Suppressor macrophage (primary cell): ENCODE measurements at regions not wholly inside any gene's neighbourhood (a gene's known extent, or its start where the extent isn't known, plus 50 kb on each side); places are given as distances from the start of the nearest gene placed in this dataset.

Source experiments
- DNase-seq, 4 experiments: peaks; one replicate each; pipeline ENCODE4 v3.0.0-alpha.2; 2020 to 2022

DNA sequence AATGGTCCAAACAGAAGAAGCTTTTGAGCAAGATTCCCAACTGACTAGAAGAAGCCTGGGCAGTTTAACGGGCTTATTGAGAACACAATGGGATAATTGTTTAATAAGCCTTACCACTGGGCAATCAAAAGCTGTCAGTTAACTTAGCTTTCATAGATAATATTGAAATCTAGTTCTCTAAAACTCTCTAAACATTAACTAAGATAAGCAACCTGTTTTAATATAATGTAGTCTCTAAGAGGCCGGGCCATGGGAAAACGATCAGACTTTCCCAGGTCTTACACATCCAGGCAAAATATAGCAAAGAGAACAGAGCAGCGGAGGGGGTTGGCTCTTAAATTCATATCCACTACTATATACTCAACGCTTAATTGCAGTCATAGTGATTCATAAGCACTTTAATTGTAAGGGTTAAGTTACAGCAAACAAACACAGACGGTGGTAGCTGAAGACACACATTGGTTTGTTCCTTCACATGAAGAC is 128.0 kb upstream of the FAM83B start:
- no peak for DNase-seq

DNA sequence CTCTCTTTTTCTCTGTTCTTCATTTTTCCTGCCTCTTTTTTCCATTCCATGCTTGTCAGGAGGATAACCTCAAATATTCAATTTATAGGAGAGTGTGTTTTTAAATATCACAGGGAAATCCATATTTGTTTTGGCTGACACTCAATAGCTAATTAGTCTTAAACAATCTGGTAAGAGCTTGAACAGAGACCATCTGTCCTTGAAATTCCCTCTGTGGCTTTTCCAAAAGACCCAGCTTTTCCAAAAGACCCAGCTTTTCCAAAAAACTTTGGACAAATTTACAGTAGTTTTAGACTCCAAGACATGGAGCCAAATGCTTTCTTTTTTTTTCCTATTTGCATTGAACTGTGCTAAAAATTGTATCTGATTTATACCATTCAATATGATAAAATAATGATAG is 127.4 kb upstream of the FAM83B start:
- DNase-seq: no peak

DNA sequence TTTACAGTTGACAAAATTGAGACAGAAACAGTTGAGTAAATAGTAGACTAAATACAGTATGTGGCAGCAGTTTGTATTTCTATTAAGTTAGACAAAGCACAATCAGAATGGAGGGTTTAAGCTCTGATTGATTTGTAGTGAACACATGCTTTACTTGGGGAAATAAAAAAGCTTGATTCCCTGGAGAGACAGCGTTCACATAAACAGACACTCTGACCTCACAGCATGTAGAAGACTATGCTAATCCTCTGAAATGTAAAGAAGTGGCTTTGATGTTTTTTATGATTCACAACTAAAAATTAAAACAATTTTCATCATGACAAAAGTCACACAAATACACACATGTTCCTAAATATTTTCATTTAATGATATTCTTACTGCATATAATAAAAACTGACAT is 126.9 kb upstream of the FAM83B start:
- no peak for DNase-seq

DNA sequence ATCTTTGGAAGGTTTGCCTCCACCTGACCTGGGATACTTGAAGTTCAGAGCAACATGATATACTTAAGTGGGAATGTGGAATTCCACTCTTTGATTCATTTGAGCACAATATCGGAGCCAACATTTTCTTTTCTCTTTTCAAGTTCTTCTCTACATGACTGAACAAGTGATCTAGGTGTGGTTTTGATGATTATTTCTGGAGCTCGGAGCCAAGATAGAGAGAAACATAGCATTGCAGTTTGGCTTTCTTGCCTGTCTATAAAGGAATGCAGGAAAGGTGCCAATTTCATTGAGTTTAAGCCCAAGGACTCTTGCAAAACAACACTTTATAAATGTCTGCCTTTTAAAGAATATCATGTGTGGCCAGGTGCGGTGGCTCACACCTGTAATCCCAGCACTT is 124.2 kb upstream of the FAM83B start:
- no peak for DNase-seq

DNA sequence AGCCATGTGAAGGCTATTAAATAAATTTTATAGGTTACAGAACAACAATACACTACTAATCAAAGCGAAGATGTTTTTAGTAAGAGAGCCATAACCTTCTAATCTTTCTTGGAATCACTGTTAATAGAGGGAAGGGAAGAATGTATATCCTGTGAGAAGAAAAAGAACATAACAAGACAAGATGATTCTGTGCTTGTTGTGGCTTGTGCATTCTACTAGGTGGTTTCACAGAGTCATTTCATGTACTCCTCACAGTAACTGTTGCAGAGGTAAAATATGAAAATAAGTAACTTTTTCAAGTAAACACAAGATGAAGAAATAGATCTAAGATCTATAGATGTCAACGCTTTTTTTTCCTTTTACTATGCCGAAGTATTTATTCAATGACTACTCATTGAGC is 116.9 kb upstream of the FAM83B start:
- no peak for DNase-seq

DNA sequence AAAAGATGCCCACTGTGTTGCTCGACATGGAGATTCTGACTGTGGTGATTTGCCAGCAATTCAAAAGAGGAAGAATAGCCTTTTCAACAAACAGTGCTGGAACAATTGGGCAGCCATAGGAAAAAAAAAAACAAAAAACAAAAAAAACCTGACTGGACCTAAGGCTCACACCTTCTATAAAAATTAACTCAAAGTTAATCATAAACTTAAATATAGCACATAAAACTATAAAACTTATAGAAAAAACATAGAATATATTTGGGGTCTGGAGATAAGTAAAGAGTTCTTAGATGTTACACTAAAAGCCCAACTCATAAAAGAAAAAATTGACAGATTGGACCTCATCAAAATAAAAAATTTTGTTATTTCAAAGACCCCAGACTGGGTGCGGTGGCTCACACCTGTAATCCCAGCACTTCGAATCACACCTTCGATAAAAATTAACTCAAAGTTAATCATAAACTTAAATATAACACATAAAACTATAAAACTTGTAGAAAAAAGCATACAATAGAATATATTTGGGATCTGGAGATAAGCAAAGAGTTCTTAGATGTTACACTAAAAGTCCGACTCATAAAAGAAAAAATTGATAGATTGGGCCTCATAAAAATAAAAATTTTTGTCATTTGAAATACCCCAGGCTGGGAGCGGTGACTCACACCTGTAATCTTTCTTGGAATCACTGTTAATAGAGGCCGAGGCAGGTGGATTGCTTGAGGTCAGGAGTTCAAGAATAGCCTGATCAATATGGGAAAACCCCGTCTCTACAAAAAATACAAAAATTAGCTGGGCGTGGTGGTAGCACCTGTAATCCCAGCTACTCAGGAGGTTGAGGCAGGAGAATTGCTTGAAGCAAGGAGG is 115.6 kb upstream of the FAM83B start:
- DNase-seq: no peak

DNA sequence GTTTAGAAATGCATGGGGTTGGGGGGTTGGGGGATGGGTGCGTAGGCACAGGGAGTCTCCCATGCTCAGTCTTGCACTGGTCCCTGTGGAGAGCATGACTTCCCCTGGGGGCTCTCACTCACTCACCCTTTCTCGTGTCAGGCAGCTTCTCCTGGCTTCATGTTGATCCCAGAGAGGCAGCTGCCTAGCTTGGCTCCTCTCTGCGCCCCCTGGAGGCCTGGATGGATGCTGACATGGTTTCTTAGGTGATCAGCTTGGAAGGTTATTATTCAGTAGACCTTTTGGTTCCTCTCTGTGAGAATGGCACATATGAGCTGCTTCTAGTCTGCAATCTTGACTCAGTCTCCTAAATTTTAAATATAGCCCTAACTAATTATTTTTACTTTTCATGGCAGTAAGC is 109.3 kb upstream of the FAM83B start:
- peak in 2 of 4 experiments; percentile 2 to 5 for DNase-seq

DNA sequence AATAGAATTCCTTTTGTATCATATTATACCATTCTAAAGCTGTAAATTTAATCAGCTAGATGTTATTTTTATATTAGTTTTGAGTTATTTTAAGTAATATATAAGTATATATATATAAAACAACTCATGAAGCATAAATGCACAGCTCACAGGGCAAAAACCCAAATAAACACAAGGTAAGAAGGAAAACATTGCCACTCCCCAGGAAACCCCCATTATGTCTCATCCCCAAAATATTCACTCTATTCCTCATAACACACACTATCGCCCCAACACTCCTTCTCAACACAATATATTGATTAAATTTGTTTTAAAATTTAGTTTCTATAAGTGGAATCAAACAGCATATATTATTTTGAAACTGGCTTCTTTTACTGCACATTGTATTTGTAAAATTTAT is 98.6 kb upstream of the FAM83B start:
- no peak for DNase-seq

DNA sequence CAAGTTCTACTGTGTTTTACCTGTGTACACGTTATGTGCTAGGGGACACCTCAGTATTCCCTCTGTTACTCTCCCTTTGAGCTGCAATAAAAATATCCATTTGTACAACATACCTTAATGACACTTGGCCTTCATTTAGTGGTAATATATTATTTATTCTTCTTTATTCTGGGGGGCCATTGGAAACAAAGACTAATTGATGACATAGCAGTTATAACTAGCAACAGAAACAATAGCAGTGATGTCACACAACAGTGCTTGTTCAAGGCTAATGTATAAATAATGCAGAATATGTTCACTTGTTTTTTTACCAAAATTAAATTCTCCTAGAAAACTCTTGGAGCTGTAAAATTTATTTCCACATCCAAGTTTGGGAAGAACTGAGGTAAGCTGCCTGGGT is 92.2 kb upstream of the FAM83B start:
- no peak for DNase-seq

DNA sequence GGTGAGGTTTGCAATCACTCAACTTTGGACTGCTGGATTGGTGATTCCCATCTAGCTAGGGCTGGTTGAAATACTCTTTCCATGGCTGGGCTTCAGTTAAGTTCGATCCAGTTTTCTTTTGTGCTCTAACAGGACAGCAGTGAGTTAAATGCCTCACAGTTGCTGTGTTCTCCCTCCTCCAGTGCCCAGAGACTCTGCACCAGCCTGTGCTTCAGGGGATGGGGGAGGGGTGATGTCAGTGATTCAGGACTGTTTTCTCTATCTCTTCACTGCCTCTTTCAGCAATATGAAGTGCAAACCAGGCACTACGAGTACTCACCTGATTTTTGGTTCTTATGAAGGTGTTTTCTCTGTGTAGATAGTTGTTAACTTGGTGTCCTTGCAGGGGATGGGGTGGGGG is 88.2 kb upstream of the FAM83B start:
- DNase-seq: no peak

DNA sequence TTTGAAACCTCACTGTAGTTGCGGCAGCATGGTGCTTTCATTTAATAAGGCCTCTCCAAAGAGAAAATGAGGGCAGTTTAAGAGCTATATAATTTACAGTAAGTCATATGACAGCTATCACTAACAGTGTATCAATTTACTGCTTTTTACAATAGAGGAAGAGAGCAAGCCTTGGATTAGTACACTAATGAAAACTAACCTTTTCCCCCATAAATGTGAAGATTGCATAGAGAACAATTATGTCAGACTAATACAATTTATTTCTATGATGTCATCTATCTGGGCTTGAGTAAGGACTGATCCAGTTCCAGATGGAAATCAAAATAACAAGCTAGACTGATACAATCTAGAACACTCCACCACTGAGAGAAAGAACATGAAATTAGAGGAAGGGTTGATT is 78.1 kb upstream of the FAM83B start:
- no peak for DNase-seq

DNA sequence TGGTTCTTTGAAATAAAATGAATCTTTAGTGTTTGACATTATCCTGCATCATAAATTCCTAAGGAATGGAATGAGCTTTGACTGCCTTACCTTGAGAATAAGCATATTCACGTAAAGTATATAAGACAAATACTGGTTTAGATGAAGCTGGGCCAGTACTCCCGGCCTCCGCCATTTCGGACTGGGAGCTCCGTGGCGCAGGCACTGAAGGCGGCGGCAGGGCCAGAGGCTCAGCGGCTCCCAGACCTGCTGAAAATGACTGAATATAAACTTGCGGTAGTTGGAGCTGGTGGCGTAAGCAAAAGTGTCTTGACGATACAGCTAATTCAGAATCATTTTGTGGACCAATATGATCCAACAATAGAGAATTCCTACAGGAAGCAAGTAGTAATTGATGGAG is 76.2 kb upstream of the FAM83B start:
- no peak for DNase-seq

DNA sequence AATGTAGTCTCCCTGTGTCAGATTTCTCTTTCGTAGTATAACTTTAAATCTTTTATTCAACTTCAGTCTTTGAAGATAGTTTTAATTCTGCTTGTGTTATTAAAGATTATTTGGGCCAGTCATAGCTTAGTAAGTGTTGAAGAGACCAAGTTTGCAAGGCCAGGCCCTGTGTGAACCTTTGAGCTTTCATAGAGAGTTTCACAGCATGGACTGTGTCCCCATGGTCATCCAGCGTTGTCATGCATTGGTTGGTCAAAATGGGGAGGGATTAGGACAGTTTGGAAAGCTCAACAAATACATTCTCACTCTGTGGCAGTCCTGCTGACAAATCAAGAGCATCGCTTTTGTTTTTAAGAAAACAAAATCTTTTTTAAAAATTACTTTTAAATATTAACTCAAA is 74.6 kb upstream of the FAM83B start:
- no peak for DNase-seq

DNA sequence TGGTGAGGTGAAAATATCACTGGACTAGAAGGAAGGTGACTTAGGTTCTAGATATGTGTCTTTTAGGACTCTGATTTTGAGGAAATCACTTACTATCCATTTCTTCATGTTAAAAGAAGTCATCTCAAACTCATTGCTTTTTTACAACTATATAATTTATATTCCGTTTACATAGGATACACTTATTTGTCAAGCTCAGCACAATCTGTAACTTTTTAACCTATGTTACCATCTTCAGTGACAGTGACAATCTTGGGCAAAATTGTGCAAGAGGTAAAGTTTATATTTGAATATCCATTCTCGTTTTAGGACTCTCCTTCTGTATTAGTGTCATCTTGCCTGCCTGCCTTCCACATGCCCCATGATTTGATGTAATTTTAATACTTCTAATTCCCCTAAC is 74.0 kb upstream of the FAM83B start:
- no peak for DNase-seq

DNA sequence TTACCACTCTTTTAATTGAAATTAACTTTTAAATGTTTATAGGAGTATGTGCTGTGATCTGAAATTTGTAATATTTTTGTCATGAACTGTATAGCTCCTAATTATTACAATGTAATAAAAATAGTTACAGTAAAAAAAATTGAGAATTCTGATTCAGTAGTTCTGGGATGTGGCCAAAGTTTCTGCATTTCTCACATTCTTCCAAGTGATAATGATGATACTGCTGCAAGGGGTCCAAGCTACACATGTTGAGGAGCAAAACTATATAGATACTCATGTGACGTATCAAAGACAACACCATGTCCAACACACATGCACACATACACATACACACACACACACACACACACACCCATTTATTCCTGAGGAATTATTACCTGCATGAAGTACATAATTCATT is 71.0 kb upstream of the FAM83B start:
- no peak for DNase-seq

DNA sequence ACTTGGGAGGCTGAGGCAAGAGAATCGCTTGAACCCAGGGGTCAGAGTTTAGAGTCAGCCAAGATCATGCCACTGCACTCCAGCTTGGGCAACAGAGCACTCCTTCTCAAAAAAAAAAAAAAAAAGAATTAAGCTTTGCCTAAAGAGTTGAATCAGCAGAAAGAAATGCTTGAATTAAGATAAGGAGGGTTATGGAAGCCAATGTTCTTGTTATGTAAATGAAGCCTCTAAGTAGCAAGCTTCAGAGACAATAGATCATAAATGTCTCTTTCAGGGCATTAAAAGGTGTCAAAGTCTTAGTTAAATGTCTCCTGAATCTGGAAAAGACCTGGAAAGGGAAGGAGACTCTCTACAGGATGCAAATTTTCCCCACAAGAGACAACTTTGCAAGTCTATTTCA is 69.7 kb upstream of the FAM83B start:
- no peak for DNase-seq

DNA sequence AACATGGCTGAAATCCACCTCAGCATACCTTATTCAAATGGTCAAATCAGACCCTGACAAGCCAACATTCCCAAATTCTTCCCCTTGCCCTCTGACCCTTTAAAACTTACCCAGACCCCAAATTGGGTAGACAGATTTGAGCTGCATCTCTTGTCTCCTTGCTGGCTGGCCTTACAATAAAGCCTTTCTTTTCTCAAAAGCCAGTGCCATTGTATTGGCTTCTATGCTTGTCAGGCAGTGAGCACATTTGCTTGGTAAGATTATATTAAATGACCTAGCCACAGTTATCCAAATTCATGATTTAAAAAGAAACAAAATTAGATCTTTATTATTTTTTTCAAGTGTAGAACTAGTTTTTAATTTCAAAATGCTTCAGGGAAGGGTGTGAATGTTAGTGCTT is 67.8 kb upstream of the FAM83B start:
- no peak for DNase-seq

DNA sequence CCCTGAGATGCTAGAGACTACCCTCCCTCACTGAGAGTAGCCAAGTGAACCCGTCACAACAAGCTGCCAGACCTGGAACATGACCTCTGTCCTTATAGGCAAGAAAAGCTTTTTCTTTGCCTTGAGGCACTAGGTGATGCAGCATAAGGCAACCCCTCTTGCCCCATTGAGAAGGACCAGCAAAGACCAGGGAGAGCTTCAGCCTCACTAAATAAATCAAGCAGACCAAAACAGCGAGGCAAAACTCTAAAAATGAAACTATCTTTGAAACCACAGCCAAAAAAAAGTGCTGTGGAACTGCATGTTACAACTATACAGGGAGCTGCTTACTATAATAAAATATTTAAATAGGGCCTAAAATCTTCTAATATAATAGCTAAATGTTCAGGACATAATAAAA is 62.6 kb upstream of the FAM83B start:
- no peak for DNase-seq

DNA sequence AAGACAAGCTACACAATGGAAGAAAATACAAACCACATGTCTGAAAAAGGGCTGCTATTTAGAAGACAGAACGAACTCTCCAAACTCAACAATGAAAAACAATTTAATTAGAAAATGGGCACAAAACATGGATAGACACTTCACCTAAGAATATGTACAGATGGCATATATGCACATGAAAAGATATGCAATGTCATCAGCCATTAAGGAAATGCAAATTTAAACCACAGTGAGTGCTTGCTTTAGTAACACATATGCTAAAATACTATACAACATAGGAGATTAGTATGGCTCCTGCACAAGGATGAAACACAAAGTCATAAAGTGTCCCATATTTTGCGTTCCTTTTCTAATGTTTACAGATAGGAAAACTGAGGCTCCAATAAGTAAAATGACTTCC is 60.4 kb upstream of the FAM83B start:
- DNase-seq: no peak

DNA sequence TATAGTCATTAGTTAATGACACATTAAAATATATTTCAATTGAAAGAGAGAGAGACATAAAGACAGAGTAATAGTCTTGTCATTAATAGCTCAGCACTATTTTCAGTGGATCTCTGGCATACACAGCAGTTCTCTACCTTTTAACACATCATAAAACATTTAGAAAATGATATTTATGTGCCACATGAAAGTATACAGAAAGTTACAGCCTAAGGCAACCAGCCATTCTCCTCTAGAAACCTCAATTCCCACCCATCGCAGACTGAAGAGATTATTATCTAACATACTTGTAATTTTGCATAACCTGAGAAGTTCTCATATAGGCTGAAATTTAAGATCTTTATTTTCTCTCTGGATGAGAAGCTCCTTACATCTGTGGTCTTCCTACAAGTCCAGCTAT is 58.7 kb upstream of the FAM83B start:
- DNase-seq: no peak
